Colonic mucosa (tissue), 4 donors: ENCODE measurements at regions not wholly inside any gene's neighbourhood (a gene's known extent, or its start where the extent isn't known, plus 50 kb on each side); places are given as distances from the start of the nearest gene placed in this dataset.

Source experiments
- DNase-seq: peaks from one replicate; pipeline ENCODE4 v3.0.0-alpha.2; 2020
- H3K27ac ChIP-seq: fragments of 200-600 bp; one replicate; pipeline ENCODE4 v1.8.0; 2021
- H3K27me3 ChIP-seq: fragments of 200-600 bp; one replicate; pipeline ENCODE4 v1.8.0; 2021
- H3K36me3 ChIP-seq: fragments of 200-600 bp; one replicate; pipeline ENCODE4 v1.8.0; 2021
- H3K4me1 ChIP-seq: fragments of 200-600 bp; one replicate; pipeline ENCODE4 v1.8.0; 2021; ENCODE audit warnings: mild to moderate bottlenecking
- H3K4me3 ChIP-seq: fragments of 200-600 bp; one replicate; pipeline ENCODE4 v1.8.0; 2021
- H3K9ac ChIP-seq, 2 donors: one replicate each; pipeline ENCODE4 v1.7.0; 2013; ENCODE audit warnings: control low read depth in 2 of 2, low read depth in 2 of 2, low read length in 2 of 2
- H3K9me3 ChIP-seq: fragments of 200-600 bp; one replicate; pipeline ENCODE4 v1.8.0; 2021
- CTCF ChIP-seq: fragments of 200-600 bp; IDR thresholded peaks from one replicate; pipeline ENCODE4 v1.8.0; 2022; ENCODE audit warnings: antibody characterized with exemption, mild to moderate bottlenecking
- intact Hi-C: fragments of 100-400 bp; cut with DNase I; formaldehyde crosslinking; loops from one replicate; pipeline ENCODE4 v1.14.1; 2022
- donor health status: healthy.
- donor health status: DM: no; HTN: no; CAD: no.
- donor health status: DM: no; HTN: no; CAD: no.

- intact Hi-C loops, result no loop called here
- no peak for DNase-seq
- no peak overlapping the region for H3K9ac ChIP-seq
These were observed 280.0 kb downstream of the REEP3 start for GRCh38 chr10:63801166-63801565.

GRCh38 chr10:63806330-63806729 is 285.1 kb downstream of the REEP3 start:
- Histone ChIP-seq H3K36me3 (no peaks in the 10 kb centered on the region), H3K4me1 (no peaks in the 10 kb centered on the region), H3K27me3 (no peaks in the 10 kb centered on the region), H3K9ac (no peak overlapping the region), H3K4me3 (no peak overlapping the region), H3K27ac (no peak overlapping the region), H3K9me3 (no peaks in the 10 kb centered on the region)
- TF ChIP-seq CTCF, result no peak
- DNase-seq, result no peak
- intact Hi-C loops, result no loop called here

More at GRCh38 chr10:63801166-63801565, 280.0 kb downstream of the REEP3 start:
- no peaks in the 10 kb centered on the region for H3K36me3 ChIP-seq
- TF ChIP-seq CTCF, result no peak
- no peak overlapping the region for H3K4me3 ChIP-seq
- H3K4me1 ChIP-seq, result no peaks in the 10 kb centered on the region
- H3K27ac ChIP-seq, result no peak overlapping the region
- H3K27me3 ChIP-seq, result no peaks in the 10 kb centered on the region
- no peaks in the 10 kb centered on the region for H3K9me3 ChIP-seq

- Histone ChIP-seq H3K36me3 (no peaks in the 10 kb centered on the region), H3K4me3 (no peak overlapping the region), H3K27me3 (no peaks in the 10 kb centered on the region), H3K27ac (no peak overlapping the region), H3K9me3 (no peaks in the 10 kb centered on the region), H3K9ac (no peak overlapping the region), H3K4me1 (no peaks in the 10 kb centered on the region)
- no peak for TF ChIP-seq CTCF
- intact Hi-C loops, result no loop called here
- DNase-seq, result no peak
These were observed 291.3 kb downstream of the REEP3 start for GRCh38 chr10:63812501-63812900.

DNA sequence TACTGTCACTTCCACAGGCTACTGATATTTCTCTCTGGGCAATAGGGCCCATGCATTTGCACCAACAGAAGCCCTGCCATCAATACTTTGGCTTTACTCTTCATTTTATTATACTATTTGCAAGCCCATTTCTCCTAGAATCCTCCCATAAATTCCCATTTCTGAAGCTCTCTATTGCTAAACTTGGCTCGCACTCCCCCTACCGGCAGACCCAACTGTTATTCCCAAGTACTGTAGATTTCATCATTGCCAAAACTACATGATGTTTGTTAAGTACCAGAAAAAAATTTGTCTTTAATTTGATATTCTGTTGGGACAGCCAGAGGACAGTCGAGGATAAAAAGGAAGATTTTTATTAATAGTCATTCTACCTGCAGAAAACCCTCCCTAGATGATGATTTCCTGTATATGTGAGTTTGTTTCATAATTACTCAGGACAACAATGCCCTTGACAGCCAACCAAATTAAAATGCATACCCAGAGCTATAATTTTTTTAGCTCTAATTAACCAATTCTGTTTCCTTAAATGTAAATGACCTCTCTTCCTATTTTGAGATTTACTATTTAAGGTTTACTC is 298.6 kb downstream of the REEP3 start:
- H3K36me3 ChIP-seq, result no peaks in the 10 kb centered on the region
- peak; percentile 59 for DNase-seq
- no peaks in the 10 kb centered on the region for H3K9me3 ChIP-seq
- H3K27me3 ChIP-seq, result no peaks in the 10 kb centered on the region
- intact Hi-C loops, result no loop called here
- no peak overlapping the region for H3K27ac ChIP-seq
- H3K4me1 ChIP-seq, result no peaks in the 10 kb centered on the region
- H3K4me3 ChIP-seq, result no peak overlapping the region
- peak; percentile 66 for TF ChIP-seq CTCF
- H3K9ac ChIP-seq, result no peak overlapping the region

GRCh38 chr10:63822496-63822895 is 301.3 kb downstream of the REEP3 start:
- intact Hi-C loops, result no loop called here
- no peaks in the 10 kb centered on the region for H3K9me3 ChIP-seq
- no peaks in the 10 kb centered on the region for H3K36me3 ChIP-seq
- TF ChIP-seq CTCF, result no peak
- no peak for DNase-seq
- H3K4me1 ChIP-seq, result no peaks in the 10 kb centered on the region
- no peaks in the 10 kb centered on the region for H3K27me3 ChIP-seq
- H3K4me3 ChIP-seq, result no peak overlapping the region
- H3K27ac ChIP-seq, result no peak overlapping the region
- H3K9ac ChIP-seq, result no peak overlapping the region
